ENCODE measurements at regions not wholly inside any gene's neighbourhood (a gene's known extent, or its start where the extent isn't known, plus 50 kb on each side); places are given as distances from the start of the nearest gene placed in this dataset.

DNA sequence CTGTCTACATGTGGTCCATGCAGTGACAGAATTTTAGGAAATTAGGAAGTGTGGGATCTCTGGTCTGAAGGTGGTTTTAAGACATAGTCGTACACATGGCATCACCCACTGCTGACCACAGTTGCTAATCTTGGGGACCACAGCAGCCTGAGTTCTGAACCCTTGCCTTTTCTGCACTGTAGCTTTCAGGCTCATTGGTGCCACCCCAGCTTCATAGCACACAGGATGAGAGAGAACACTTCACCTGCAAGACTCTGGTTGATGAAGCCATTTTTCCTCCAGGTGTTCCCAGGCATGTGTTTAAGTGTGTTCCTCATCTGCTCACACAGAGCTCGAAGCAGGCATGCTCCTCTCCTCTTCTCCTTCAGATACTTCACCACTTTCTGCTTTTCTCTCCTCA lies 68.2 kb upstream of the S1PR3 start:
- TF ChIP-seq, protein P1, sequence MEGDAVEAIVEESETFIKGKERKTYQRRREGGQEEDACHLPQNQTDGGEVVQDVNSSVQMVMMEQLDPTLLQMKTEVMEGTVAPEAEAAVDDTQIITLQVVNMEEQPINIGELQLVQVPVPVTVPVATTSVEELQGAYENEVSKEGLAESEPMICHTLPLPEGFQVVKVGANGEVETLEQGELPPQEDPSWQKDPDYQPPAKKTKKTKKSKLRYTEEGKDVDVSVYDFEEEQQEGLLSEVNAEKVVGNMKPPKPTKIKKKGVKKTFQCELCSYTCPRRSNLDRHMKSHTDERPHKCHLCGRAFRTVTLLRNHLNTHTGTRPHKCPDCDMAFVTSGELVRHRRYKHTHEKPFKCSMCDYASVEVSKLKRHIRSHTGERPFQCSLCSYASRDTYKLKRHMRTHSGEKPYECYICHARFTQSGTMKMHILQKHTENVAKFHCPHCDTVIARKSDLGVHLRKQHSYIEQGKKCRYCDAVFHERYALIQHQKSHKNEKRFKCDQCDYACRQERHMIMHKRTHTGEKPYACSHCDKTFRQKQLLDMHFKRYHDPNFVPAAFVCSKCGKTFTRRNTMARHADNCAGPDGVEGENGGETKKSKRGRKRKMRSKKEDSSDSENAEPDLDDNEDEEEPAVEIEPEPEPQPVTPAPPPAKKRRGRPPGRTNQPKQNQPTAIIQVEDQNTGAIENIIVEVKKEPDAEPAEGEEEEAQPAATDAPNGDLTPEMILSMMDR (IDR thresholded peaks at IDR 0.05; ENCODE audit: insufficient read depth, low read length, poor library complexity, severe bottlenecking), result no peak
- no peak for TF ChIP-seq EZH2phosphoT487 (conservative IDR thresholded peaks at IDR 0.05; ENCODE audit: low read length)

All from SU-DHL-6 (cell line).